Activated CD4-positive, alpha-beta T cell treated with anti-CD3 and anti-CD28 coated beads for 4 hours (primary cell): ENCODE measurements at regions not wholly inside any gene's neighbourhood (a gene's known extent, or its start where the extent isn't known, plus 50 kb on each side); places are given as distances from the start of the nearest gene placed in this dataset.
"Not testable (repeated sequence)": the region's sequence is repeated elsewhere in the genome, so short reads cannot be mapped to it uniquely, and the experiment has no call there.

Source experiments
- DNase-seq, 2 donors: peaks; one replicate each; pipeline ENCODE4 v3.0.0-alpha.2; 2020

- DNase-seq = not testable (repeated sequence)
Observed at GRCh38 chr6:4725136-4725760, 51.0 kb upstream of the CDYL start.

GRCh38 chr6:4724727-4725126 lies 51.5 kb upstream of the CDYL start:
- DNase-seq = not testable (repeated sequence)

GRCh38 chr6:4723383-4723782 lies 52.8 kb upstream of the CDYL start:
- no peak for DNase-seq

GRCh38 chr6:4721368-4721767 lies 54.8 kb upstream of the CDYL start:
- not testable (repeated sequence) for DNase-seq

- DNase-seq = no peak
Observed at GRCh38 chr6:4719491-4719890, 56.7 kb upstream of the CDYL start.

GRCh38 chr6:4717856-4718255 lies 58.3 kb upstream of the CDYL start:
- no peak for DNase-seq

- DNase-seq = no peak
Observed at GRCh38 chr6:4717124-4717523, 59.1 kb upstream of the CDYL start.

- DNase-seq = no peak
Observed at GRCh38 chr6:4714961-4715501, 61.2 kb upstream of the CDYL start.

GRCh38 chr6:4712291-4712690 lies 63.9 kb upstream of the CDYL start:
- no peak for DNase-seq

- no peak for DNase-seq
Observed at GRCh38 chr6:4707011-4707410, 69.2 kb upstream of the CDYL start.

GRCh38 chr6:4705809-4706208 lies 70.4 kb upstream of the CDYL start:
- DNase-seq = no peak

GRCh38 chr6:4703382-4703781 lies 72.8 kb upstream of the CDYL start:
- DNase-seq = no peak

GRCh38 chr6:4698901-4699659 lies 77.1 kb upstream of the CDYL start:
- no peak for DNase-seq

- no peak for DNase-seq
Observed at GRCh38 chr6:4693173-4693970, 82.8 kb upstream of the CDYL start.

- no peak for DNase-seq
Observed at GRCh38 chr6:4692664-4693063, 83.5 kb upstream of the CDYL start.

GRCh38 chr6:4687989-4688947 lies 87.9 kb upstream of the CDYL start:
- DNase-seq = no peak

GRCh38 chr6:4687656-4687988 lies 88.6 kb upstream of the CDYL start:
- no peak for DNase-seq

- no peak for DNase-seq
Observed at GRCh38 chr6:4682431-4683097, 93.6 kb upstream of the CDYL start.

GRCh38 chr6:4678506-4679300 lies 97.5 kb upstream of the CDYL start:
- DNase-seq = no peak

GRCh38 chr6:4677751-4678065 lies 98.5 kb upstream of the CDYL start:
- no peak for DNase-seq
